AG09309 (cell line): ENCODE measurements at regions not wholly inside any gene's neighbourhood (a gene's known extent, or its start where the extent isn't known, plus 50 kb on each side); places are given as distances from the start of the nearest gene placed in this dataset.

Experiments
- DNase-seq: peaks from one replicate; pipeline ENCODE4 v3.0.0-alpha.2; 2010; ENCODE audit warnings: low read depth
- H3K4me3 ChIP-seq: 2 replicates; pipeline ENCODE4 v1.5.1; 2011; ENCODE audit warnings: mild to moderate bottlenecking, low read depth, low read length, moderate library complexity; ENCODE audit not compliant: control insufficient read depth
- CTCF ChIP-seq: IDR thresholded peaks from 2 replicates; pipeline ENCODE4 v1.5.1; 2011; ENCODE audit warnings: mild to moderate bottlenecking, low read depth, low read length, inconsistent platforms; ENCODE audit not compliant: insufficient read depth, control insufficient read depth; ENCODE audit errors: missing control alignments

DNA sequence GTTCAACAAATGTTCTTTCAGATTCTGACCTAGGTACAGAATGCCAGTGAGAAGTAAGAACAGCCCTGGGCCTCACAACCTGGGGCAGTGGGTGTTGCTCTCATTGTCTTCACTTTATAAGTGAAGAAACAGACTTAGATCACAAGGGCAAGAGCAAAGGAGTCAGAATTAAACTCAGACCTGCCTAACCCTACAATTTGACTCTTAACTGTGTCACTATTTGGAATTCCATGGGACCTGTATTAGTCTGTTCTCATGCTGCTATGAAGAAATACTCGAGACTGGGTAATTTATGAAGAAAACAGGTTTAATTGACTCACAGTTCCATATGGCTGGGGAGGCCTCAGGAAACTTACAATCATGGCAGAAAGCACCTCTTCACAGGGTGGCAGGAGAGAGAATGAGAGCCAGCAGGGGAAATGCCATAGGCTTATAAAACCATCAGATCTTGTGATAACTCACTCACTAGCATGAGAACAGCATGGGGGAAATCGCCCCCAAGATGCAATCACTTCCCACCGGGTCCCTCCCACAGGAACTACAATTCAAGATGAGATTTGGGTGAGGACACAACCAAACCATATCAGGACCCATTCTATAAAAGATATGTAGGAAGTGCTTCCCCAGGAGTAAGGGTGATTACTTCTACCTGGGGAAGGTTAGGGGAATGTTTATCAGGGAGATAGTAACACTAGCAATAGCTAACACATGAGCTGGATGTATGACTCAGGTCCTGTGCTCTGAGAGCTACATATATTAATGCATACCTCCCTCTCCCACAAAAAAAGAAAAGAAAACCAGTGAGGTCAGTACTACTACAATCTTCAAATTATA, 270.1 kb downstream of the SOX9 start:
- DNase-seq = no peak
- TF ChIP-seq CTCF = no peak
- H3K4me3 ChIP-seq = no peak overlapping the region

- peak; percentile 73 for DNase-seq
- no peak for TF ChIP-seq CTCF
- no peak overlapping the region for H3K4me3 ChIP-seq
Observed at GRCh38 chr17:72392056-72393010, 271.5 kb downstream of the SOX9 start.

DNA sequence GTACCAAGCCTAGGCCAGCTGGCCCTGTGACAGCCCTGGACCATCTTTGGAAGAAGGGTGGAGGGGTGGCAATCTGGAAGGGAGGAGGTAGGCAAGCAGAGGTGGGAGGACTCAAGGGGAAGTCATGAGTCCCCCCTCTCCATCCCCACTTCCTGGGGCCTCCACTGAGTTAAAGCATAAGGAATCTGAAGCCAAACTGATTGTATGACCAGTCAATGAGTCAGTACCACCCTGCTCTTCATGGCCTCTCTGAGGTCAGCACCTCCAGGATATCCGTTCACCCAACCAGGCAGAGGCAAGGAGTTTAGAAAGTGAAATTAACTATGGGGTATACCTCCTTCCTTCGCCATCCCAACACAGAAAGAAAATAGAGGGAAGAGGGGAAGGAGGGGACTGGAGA, 272.7 kb downstream of the SOX9 start:
- H3K4me3 ChIP-seq = no peak overlapping the region
- TF ChIP-seq CTCF = no peak
- no peak for DNase-seq

GRCh38 chr17:72394531-72394930, 273.7 kb downstream of the SOX9 start:
- no peak overlapping the region for H3K4me3 ChIP-seq
- DNase-seq = no peak
- no peak for TF ChIP-seq CTCF

DNA sequence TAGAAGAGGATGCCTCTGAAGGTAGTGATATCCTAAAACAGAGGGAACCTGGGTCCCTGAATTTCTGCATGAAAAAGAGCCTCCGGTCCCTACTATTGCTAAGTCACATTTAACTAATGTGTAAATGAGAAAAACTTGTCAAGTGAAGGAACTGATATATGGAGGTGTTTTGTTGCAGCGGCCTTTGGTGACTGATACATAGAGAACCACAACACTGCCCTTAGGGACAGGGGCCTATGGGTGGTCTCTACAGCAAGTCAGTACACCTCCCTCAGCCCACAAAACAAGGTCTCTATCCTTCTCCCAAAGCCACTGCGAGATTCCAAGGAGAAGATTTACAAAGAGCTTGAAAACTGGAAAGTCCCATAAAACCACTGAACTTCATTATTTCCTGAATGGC, 275.3 kb downstream of the SOX9 start:
- no peak for DNase-seq
- no peak overlapping the region for H3K4me3 ChIP-seq
- TF ChIP-seq CTCF = no peak

- no peak for TF ChIP-seq CTCF
- H3K4me3 ChIP-seq = no peak overlapping the region
- DNase-seq = no peak
Observed at GRCh38 chr17:72397223-72397667, 276.4 kb downstream of the SOX9 start.
